Medulla oblongata (tissue), 1 donor: ENCODE measurements at regions not wholly inside any gene's neighbourhood (a gene's known extent, or its start where the extent isn't known, plus 50 kb on each side); places are given as distances from the start of the nearest gene placed in this dataset.

ENCODE experiments used
- DNase-seq: peaks from one replicate; pipeline ENCODE4 v3.0.0-alpha.2; 2015; ENCODE audit errors: extremely low spot score

DNA sequence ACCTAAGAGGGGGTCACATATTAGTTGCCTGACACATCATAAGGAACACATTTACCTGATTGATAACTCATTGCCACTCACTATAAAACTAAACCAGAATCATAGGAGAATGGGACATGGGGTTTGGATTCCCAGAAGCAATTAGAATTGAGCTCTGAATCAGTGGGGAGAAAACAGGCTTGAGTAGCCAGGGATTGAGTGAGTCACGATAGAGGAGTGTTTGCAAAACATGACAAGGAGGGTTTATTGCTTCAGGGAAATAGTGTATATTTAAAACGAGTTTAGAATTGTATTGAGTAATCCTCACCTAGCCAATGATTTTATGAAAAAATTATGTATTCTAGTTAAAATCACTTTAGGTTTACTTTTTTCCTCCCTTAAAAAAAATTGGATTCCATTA lies 101.1 kb upstream of the THRB start:
- DNase-seq: no peak

DNA sequence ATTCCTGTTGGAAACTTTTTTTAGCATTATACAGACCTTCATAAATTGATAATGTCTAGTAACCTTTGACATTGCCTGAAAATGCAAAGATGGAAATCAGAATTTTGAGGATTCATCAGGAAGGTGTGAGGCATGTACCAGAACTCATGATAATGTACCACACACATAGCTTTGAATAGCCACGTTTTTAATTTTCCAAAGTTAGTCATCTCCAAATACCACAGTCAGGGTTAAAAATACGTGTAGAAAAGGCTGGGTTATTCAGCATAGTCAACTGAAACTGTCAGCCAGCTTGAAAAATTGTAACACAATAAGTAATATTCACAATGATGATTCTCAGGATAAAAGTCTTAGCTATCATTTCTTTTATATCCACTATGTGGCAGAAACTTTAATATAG lies 102.0 kb upstream of the THRB start:
- DNase-seq: no peak

- no peak for DNase-seq
Observed at GRCh38 chr3:24598695-24599470, 104.2 kb upstream of the THRB start.

- no peak for DNase-seq
Observed at GRCh38 chr3:24601066-24601939, 106.7 kb upstream of the THRB start.

GRCh38 chr3:24604215-24604614 lies 109.6 kb upstream of the THRB start:
- no peak for DNase-seq

DNA sequence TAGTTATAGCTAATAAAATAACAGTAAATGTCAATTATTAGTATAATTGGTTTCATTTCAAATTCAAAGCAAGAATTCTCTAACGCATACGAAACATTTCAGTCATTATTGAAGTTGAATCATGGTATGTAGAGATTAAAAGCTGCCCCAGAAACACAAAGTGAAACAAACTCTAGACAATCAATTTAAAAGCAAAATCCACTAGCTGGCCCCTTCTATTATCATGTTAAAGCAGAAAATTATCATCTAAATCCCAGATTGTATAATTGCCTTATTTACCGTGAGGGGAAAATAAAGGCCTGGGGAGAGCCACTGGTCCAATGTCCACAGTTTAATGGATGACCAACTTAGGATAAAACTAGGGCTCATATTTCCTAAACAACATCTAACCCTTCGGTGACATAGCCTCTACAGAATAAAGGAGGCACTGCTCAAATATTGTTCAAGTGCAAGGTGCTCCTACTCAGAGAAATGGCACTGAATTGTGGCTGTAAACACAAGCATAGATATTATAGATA lies 110.9 kb upstream of the THRB start:
- DNase-seq: no peak

DNA sequence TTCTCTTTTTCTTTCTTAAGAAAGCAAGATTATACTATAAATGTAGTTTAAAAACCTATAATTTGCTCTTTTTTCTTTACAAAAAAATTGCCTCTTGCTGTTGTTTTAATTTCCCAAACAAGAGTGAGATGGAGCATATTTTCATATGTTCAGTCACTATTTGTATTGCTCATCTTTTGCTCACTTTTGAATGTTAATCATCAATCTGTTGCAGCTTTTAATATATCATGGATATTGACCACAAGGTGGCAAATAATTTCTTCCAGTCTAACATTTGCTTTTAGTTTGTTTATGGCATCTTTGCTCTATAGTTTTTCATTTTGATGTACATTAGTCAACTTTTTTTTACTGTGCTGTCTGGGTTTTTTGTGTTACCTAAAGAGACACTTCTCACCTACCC lies 112.6 kb upstream of the THRB start:
- no peak for DNase-seq

GRCh38 chr3:24608701-24609390 lies 114.2 kb upstream of the THRB start:
- DNase-seq: no peak

- DNase-seq: no peak
Observed at GRCh38 chr3:24614359-24614758, 119.7 kb upstream of the THRB start.

DNA sequence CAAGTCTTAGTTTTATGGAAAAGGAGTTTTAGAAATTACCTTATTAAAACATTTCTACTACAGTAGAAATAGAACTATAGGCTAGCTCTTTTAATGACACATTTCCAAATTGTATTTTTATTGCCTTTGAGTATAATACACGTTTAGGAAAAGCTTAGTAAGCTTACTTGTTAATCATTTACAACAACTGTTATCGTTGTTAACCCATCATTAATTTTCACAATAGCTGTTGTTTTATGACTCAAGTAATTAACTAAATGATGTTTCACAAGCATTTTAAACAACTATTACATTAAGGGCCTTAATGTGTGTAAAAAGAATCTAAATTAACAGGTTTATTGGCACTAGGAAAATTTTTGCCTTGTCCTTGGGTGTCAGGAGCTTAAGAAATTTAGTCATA lies 120.5 kb upstream of the THRB start:
- DNase-seq: no peak

GRCh38 chr3:24616110-24616829 lies 121.6 kb upstream of the THRB start:
- DNase-seq: no peak

GRCh38 chr3:24622138-24622537 lies 127.5 kb upstream of the THRB start:
- DNase-seq: no peak

- DNase-seq: no peak
Observed at GRCh38 chr3:24622696-24623225, 128.1 kb upstream of the THRB start.

DNA sequence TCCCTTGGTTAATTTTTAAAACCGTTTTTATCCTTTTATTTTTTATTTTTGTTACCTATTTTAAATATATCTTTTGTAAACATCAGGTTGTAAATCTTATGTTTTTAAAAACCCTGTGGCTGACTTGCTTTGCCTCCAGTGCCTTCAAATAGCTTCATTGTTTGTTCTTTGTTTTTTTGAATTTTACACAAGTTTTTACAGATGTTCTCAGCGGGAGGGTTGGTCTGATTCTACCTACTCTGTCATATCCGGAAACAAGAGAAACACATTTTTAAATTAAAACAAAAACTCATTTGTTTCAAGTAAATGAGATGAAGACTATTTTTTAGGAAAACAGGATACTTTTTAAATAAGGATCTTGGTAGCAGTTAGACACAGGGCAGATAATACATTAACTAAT lies 129.0 kb upstream of the THRB start:
- no peak for DNase-seq

GRCh38 chr3:24624938-24625681 lies 130.5 kb upstream of the THRB start:
- DNase-seq: no peak

GRCh38 chr3:24628523-24629258 lies 134.0 kb upstream of the THRB start:
- no peak for DNase-seq

DNA sequence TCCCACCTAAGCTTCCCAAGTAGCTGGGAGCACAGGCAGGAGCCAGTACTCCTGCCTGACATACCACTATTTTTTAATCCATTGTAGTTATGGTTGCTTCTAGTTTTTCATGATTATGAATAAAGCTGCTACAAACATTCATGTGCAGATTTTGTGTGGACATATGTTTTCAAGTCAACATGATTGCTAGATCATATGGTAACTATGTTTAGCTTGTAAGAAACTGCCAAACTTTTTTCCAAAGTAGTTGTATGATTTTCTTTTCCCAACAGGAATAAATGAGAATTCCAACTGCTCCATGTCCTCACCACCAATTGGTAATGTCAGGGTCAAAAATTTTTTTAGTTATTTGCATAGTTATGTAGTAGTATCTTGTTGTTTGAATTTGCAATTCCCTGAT lies 136.8 kb upstream of the THRB start:
- DNase-seq: no peak

DNA sequence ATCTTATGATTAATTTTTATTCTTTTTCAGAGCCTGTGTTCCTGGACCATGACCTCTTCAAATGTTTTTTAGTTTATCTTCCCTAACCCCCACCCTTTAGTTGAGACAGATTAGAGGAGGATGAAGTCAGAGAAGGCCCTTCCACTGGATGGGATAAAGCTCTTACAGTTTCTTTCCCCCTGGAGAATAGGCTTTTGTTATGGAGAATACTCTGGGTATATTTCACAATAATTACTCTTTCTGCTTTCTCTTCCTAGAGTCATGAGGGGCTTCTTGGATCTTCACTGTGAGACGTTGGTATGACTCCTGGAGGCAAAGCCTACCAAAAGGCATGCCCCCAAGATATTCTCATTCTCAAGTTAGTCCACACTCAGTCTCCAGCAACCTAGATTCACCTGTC lies 144.4 kb upstream of the THRB start:
- no peak for DNase-seq

- no peak for DNase-seq
Observed at GRCh38 chr3:24639481-24640329, 145.1 kb upstream of the THRB start.
